Suprapubic skin (tissue), 4 donors: ENCODE measurements at regions not wholly inside any gene's neighbourhood (a gene's known extent, or its start where the extent isn't known, plus 50 kb on each side); places are given as distances from the start of the nearest gene placed in this dataset.

Experiments used
- DNase-seq, 2 donors: peaks; one replicate each; pipeline ENCODE4 v3.0.0-alpha.2; 2019; ENCODE audit warnings: low spot score in 2 of 2
- H3K27ac ChIP-seq: fragments of 200-600 bp; sonication (generic); one replicate; pipeline ENCODE4 v1.5.1; 2019
- H3K27me3 ChIP-seq: fragments of 200-600 bp; sonication (generic); one replicate; pipeline ENCODE4 v1.5.1; 2019
- H3K36me3 ChIP-seq: fragments of 200-600 bp; sonication (generic); one replicate; pipeline ENCODE4 v1.5.1; 2019
- H3K4me1 ChIP-seq: fragments of 200-600 bp; sonication (generic); one replicate; pipeline ENCODE4 v1.5.1; 2019
- H3K4me3 ChIP-seq: fragments of 200-600 bp; sonication (generic); one replicate; pipeline ENCODE4 v1.5.1; 2019; ENCODE audit warnings: mild to moderate bottlenecking
- H3K9me3 ChIP-seq: fragments of 200-600 bp; sonication (generic); one replicate; pipeline ENCODE4 v1.5.1; 2019
- EP300 ChIP-seq: sonication (generic); formaldehyde crosslinking; IDR thresholded peaks from one replicate; pipeline ENCODE4 v1.6.1; 2017; ENCODE audit warnings: antibody characterized with exemption
- POLR2A ChIP-seq, 2 donors: fragments of 450-650 bp; IDR thresholded peaks; one replicate each; pipeline ENCODE4 v1.6.1; 2017; ENCODE audit warnings: antibody characterized with exemption in 2 of 2, mild to moderate bottlenecking in 2 of 2, moderate library complexity in 2 of 2
- POLR2AphosphoS5 ChIP-seq, 3 donors: sonication (generic); formaldehyde crosslinking; IDR thresholded peaks; one replicate each; pipeline ENCODE4 v1.6.1; 2017; ENCODE audit warnings: antibody characterized with exemption in 3 of 3
- WGBS: methylation state at CpG from one replicate; pipeline ENCODE4 v1.1.5; 2018; 5-methylcytosine and 5-hydroxymethylcytosine counted together
- TF ChIP-seq, protein P1 (sequence below), 2 donors: fragments of 200-600 bp in 1 of 2; fragments of 450-650 bp in 1 of 2; sonication (generic) in 1 of 2; IDR thresholded peaks; one replicate each; pipeline ENCODE4 v1.5.1; 2016 to 2019; ENCODE audit warnings: antibody characterized with exemption in 2 of 2, mild to moderate bottlenecking in 1 of 2, moderate library complexity in 1 of 2

DNA sequence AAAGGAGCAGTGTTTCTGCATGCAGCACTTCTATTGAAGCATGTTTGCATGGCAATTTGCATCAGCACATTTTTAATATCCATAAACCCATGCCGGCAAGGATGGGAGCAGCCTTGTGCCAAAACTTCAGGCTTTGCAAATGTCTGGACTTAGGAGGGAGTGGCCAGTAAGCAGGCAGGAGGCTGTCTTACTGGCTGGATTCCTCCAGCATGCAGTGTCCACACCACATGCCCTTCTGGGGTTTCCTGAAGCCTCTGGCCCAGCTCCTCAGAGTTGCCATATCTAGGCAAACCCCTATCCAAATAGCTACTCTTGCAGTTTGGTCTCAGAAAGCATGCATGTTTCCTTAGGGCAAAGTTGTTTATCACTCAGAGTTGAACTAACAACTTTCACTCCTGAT, 139.1 kb upstream of the MRPS22 start:
- Histone ChIP-seq H3K27ac (no peak overlapping the region), H3K36me3 (no peaks in the 10 kb centered on the region), H3K27me3 (no peaks in the 10 kb centered on the region), H3K9me3 (no peaks in the 10 kb centered on the region), H3K4me1 (no peaks in the 10 kb centered on the region), H3K4me3 (no peak overlapping the region)
- 30% methylated on average over 1 of the region's 1 CpG for WGBS
- DNase-seq = no peak
- TF ChIP-seq, protein P1, sequence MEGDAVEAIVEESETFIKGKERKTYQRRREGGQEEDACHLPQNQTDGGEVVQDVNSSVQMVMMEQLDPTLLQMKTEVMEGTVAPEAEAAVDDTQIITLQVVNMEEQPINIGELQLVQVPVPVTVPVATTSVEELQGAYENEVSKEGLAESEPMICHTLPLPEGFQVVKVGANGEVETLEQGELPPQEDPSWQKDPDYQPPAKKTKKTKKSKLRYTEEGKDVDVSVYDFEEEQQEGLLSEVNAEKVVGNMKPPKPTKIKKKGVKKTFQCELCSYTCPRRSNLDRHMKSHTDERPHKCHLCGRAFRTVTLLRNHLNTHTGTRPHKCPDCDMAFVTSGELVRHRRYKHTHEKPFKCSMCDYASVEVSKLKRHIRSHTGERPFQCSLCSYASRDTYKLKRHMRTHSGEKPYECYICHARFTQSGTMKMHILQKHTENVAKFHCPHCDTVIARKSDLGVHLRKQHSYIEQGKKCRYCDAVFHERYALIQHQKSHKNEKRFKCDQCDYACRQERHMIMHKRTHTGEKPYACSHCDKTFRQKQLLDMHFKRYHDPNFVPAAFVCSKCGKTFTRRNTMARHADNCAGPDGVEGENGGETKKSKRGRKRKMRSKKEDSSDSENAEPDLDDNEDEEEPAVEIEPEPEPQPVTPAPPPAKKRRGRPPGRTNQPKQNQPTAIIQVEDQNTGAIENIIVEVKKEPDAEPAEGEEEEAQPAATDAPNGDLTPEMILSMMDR (IDR thresholded peaks at IDR 0.05) = no peak
- no peak for TF ChIP-seq POLR2AphosphoS5 (IDR thresholded peaks at IDR 0.05)
- no peak for TF ChIP-seq EP300
- no peak for TF ChIP-seq POLR2A (IDR thresholded peaks at IDR 0.05)

DNA sequence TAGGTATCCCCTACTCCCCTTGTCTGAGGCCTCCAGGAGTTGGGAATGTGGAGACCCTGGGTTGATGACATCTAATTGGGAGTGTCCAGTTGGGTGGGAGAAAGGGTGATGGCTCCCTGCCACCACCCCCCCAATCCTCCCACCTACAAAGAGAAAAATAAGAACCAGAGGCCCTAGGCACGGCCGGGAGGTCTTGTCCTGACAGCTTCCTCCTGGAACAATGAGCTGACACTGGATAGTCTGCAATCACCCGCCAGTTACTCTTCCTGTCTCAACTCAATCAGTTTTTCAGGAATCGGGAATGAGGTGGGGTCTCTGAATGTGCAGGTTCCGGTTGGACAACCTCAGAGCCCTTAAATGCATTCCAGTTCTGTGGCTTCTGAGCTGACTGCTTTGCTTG, 129.9 kb upstream of the MRPS22 start:
- H3K4me1 ChIP-seq = no peaks in the 10 kb centered on the region
- H3K27ac ChIP-seq = no peak overlapping the region
- H3K36me3 ChIP-seq = no peaks in the 10 kb centered on the region
- no peak for TF ChIP-seq POLR2AphosphoS5 (IDR thresholded peaks at IDR 0.05)
- TF ChIP-seq, protein P1 (IDR thresholded peaks at IDR 0.05) = no peak
- no peak for TF ChIP-seq POLR2A (IDR thresholded peaks at IDR 0.05)
- TF ChIP-seq EP300 = no peak
- H3K4me3 ChIP-seq = no peak overlapping the region
- no peaks in the 10 kb centered on the region for H3K9me3 ChIP-seq
- no peak for DNase-seq
- 71% methylated on average over 5 of the region's 5 CpGs for WGBS
- H3K27me3 ChIP-seq = no peaks in the 10 kb centered on the region

DNA sequence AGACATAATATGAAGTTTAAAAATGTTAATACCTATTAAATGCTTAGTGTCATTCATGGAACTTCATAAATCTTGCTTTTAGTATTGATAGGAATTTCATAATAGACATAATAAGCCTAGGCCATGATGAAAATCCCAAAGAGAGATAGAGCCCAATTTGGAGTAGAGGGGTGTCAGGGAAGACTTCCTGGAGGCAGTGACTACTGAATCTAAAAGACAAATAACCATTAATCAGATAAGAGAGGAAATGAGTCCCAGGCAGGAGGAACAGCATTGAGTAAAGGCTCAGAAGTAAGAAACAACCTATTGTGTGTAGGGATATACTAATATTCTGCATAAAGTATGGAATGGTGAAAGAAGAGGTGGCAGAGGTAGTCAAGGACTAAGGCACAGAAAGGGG, 126.9 kb upstream of the MRPS22 start:
- DNase-seq = no peak
- H3K4me1 ChIP-seq = no peaks in the 10 kb centered on the region
- no peaks in the 10 kb centered on the region for H3K27me3 ChIP-seq
- H3K9me3 ChIP-seq = no peaks in the 10 kb centered on the region
- TF ChIP-seq POLR2A (IDR thresholded peaks at IDR 0.05) = no peak
- TF ChIP-seq EP300 = no peak
- TF ChIP-seq POLR2AphosphoS5 (IDR thresholded peaks at IDR 0.05) = no peak
- TF ChIP-seq, protein P1 (IDR thresholded peaks at IDR 0.05) = no peak
- H3K36me3 ChIP-seq = no peaks in the 10 kb centered on the region
- no peak overlapping the region for H3K4me3 ChIP-seq
- H3K27ac ChIP-seq = no peak overlapping the region

DNA sequence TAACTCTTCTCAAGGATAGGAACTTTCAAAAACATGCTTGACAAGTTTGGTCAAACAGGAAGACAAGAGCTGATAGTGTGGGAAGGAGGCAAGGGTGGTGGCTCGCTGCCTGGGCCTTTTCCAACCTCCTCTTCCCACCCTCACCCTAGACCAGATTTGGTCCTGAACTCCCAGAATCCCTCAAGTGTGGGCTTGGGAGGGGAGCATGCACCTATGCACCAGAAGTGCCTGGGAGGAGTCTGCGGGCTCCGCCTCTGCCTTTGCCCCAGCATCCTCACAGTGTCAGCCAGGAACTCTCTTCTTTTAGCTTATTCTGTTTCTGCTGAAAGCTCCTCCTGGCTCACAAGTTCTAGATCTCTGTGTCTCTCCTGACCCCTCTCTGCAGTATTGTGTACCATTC, 126.2 kb upstream of the MRPS22 start:
- Histone ChIP-seq H3K36me3 (no peaks in the 10 kb centered on the region), H3K27me3 (no peaks in the 10 kb centered on the region), H3K9me3 (no peaks in the 10 kb centered on the region), H3K4me1 (no peaks in the 10 kb centered on the region), H3K27ac (no peak overlapping the region), H3K4me3 (no peak overlapping the region)
- WGBS = 94% methylated on average over 3 of the region's 3 CpGs
- TF ChIP-seq, protein P1 (IDR thresholded peaks at IDR 0.05) = no peak
- TF ChIP-seq POLR2AphosphoS5 (IDR thresholded peaks at IDR 0.05) (no peak), POLR2A (IDR thresholded peaks at IDR 0.05) (no peak), EP300 (no peak)
- DNase-seq = no peak

DNA sequence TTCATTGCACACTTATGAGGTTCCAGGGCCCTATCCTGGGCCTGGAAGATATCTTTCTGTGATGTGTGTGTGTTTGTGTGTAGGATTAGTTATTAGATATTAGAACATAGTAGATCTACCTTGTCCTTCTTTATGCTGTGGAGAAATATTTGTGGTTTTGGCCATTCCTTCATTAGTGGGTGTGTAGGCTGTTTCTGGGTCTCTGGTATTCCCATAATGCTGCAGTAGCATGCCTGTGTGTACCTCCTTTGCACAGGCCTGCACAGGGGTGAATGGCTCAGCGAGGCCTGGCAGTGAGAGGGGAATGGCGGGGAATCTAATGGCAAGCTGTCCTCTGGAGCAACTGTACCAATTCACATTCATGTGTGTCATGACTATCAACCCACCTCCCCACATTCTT, 125.8 kb upstream of the MRPS22 start:
- 86% methylated on average over 2 of the region's 2 CpGs for WGBS
- Histone ChIP-seq H3K27ac (no peak overlapping the region), H3K4me3 (no peak overlapping the region), H3K27me3 (no peaks in the 10 kb centered on the region), H3K36me3 (no peaks in the 10 kb centered on the region), H3K9me3 (no peaks in the 10 kb centered on the region), H3K4me1 (no peaks in the 10 kb centered on the region)
- DNase-seq = no peak
- TF ChIP-seq POLR2AphosphoS5 (IDR thresholded peaks at IDR 0.05) (no peak), POLR2A (IDR thresholded peaks at IDR 0.05) (no peak), EP300 (no peak)
- TF ChIP-seq, protein P1 (IDR thresholded peaks at IDR 0.05) = no peak
